ENCODE measurements at regions not wholly inside any gene's neighbourhood (a gene's known extent, or its start where the extent isn't known, plus 50 kb on each side); places are given as distances from the start of the nearest gene placed in this dataset.

DNA sequence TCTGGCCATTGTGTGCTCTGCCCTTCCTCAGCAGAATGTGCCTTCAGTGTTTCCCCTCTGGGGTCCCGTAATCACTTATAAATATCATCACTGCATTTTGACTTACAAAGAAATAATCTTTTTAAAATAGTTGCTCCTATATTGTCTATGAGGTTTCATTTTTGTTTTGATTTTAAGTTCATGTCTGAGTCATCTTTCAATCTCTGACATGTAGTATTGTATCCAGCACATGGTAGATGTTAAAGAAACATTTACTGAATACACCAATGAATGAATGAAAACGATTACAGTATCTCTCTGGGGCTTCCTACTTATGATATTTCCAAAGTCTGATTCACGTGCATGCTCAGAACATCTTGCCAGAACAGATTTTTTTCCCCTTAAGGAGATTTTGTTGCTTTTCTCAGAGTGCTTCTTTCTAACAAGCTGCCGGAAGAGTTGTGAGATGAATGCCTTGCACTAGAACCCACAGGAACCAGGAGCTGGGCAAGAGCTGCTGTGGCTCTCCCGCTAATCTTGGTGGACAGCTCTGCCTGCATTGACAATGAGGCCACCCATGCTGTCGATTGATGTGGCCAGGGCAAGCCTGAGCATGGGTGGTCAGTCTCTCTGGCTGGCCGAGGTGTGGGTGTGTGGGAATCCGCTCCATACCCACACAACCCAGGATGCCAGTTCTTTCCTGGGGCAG, 199.4 kb downstream of the CYRIA start:
- no peak overlapping the region for H3K9ac ChIP-seq
- no peaks in the 10 kb centered on the region for H3K79me2 ChIP-seq
- no peak overlapping the region for H3K27ac ChIP-seq
- no peaks in the 10 kb centered on the region for H3K36me3 ChIP-seq (ENCODE audit: control insufficient read depth, insufficient read depth, low read length)
- H3K4me2 ChIP-seq (ENCODE audit: low read length) = no peak overlapping the region
- no peak overlapping the region for H3K4me3 ChIP-seq (ENCODE audit: low read depth, low read length)
- H3K9me3 ChIP-seq (ENCODE audit: control insufficient read depth, low read length) = no peaks in the 10 kb centered on the region
- H3K27me3 ChIP-seq (ENCODE audit: control insufficient read depth, insufficient read depth, low read length) = no peaks in the 10 kb centered on the region
- H2AFZ ChIP-seq = no peak overlapping the region
- no peaks in the 10 kb centered on the region for H3K4me1 ChIP-seq
- TF ChIP-seq, protein P1, sequence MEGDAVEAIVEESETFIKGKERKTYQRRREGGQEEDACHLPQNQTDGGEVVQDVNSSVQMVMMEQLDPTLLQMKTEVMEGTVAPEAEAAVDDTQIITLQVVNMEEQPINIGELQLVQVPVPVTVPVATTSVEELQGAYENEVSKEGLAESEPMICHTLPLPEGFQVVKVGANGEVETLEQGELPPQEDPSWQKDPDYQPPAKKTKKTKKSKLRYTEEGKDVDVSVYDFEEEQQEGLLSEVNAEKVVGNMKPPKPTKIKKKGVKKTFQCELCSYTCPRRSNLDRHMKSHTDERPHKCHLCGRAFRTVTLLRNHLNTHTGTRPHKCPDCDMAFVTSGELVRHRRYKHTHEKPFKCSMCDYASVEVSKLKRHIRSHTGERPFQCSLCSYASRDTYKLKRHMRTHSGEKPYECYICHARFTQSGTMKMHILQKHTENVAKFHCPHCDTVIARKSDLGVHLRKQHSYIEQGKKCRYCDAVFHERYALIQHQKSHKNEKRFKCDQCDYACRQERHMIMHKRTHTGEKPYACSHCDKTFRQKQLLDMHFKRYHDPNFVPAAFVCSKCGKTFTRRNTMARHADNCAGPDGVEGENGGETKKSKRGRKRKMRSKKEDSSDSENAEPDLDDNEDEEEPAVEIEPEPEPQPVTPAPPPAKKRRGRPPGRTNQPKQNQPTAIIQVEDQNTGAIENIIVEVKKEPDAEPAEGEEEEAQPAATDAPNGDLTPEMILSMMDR (IDR thresholded peaks at IDR 0.05) = no peak

DNA sequence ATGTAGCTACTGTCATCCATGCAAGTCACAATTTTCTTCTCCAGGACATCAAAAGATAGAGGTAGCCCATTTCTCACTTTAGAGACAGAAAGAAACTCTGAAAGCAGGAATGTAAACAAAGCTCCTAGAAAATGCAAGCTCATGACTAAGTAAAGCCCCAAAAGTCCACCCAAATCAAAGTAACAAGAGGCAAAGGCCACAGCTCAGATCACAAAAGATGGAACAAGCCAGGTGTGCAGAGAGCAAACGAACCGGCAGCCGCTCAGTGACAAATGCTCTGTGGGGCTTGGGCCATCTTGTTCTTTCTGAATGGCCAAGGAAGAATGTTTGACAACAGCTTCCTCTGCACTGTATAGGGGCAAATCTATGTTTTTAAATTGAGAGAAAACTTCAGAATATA, 201.0 kb downstream of the CYRIA start:
- Histone ChIP-seq H3K27ac (no peak overlapping the region), H3K4me3 (ENCODE audit: low read depth, low read length) (no peak overlapping the region), H3K9ac (no peak overlapping the region), H3K4me2 (ENCODE audit: low read length) (no peak overlapping the region), H3K9me3 (ENCODE audit: control insufficient read depth, low read length) (no peaks in the 10 kb centered on the region), H3K79me2 (no peaks in the 10 kb centered on the region), H3K27me3 (ENCODE audit: control insufficient read depth, insufficient read depth, low read length) (no peaks in the 10 kb centered on the region), H3K36me3 (ENCODE audit: control insufficient read depth, insufficient read depth, low read length) (no peaks in the 10 kb centered on the region), H3K4me1 (no peaks in the 10 kb centered on the region), H2AFZ (no peak overlapping the region)
- TF ChIP-seq, protein P1 (IDR thresholded peaks at IDR 0.05) = no peak

DNA sequence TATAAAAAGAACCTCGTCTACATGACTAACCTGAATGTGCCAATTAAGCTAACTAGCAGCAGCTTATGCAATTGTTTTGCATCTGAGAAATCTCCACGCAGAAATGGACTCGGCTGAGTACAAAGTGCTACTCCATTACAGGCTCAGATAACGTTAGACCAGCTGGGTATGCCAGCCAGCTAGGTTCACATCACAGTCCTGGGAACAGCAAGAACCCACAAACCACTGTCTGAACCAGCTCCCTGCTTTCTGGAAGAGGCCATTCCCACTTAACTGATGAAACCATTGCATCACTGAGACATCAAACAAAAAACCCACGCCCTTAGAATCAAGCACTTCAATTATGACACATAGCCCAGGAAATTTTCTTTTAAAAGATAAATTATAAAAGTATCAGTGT, 202.7 kb downstream of the CYRIA start:
- no peaks in the 10 kb centered on the region for H3K4me1 ChIP-seq
- H3K9me3 ChIP-seq (ENCODE audit: control insufficient read depth, low read length) = no peaks in the 10 kb centered on the region
- H3K36me3 ChIP-seq (ENCODE audit: control insufficient read depth, insufficient read depth, low read length) = no peaks in the 10 kb centered on the region
- H2AFZ ChIP-seq = no peak overlapping the region
- no peak overlapping the region for H3K27ac ChIP-seq
- H3K79me2 ChIP-seq = no peaks in the 10 kb centered on the region
- no peak overlapping the region for H3K9ac ChIP-seq
- H3K4me2 ChIP-seq (ENCODE audit: low read length) = no peak overlapping the region
- H3K27me3 ChIP-seq (ENCODE audit: control insufficient read depth, insufficient read depth, low read length) = no peaks in the 10 kb centered on the region
- TF ChIP-seq, protein P1 (IDR thresholded peaks at IDR 0.05) = no peak
- H3K4me3 ChIP-seq (ENCODE audit: low read depth, low read length) = no peak overlapping the region

DNA sequence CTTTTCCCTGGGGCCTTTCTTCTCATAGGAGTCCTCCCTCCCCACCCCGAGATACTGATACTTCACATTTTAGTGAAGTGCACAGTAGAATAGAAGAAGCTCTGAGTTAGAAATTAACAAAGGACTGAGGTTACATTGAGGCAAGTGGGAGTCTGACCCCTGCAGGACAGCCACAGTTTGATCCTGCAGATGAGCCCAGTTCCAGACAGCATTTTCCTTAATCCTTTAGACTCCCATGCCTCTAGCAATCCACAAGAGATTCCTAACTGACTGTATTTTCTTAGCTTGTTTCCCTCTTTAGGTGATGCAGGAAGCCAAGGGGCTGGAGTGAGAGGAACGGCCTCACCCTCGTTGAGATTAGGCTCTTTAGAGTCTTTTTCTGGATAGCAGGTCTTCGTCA, 204.0 kb downstream of the CYRIA start:
- Histone ChIP-seq H3K79me2 (no peaks in the 10 kb centered on the region), H3K4me2 (ENCODE audit: low read length) (no peak overlapping the region), H3K4me3 (ENCODE audit: low read depth, low read length) (no peak overlapping the region), H3K27ac (no peak overlapping the region), H3K4me1 (no peaks in the 10 kb centered on the region), H3K9ac (no peak overlapping the region), H2AFZ (no peak overlapping the region), H3K9me3 (ENCODE audit: control insufficient read depth, low read length) (no peaks in the 10 kb centered on the region), H3K36me3 (ENCODE audit: control insufficient read depth, insufficient read depth, low read length) (no peaks in the 10 kb centered on the region), H3K27me3 (ENCODE audit: control insufficient read depth, insufficient read depth, low read length) (no peaks in the 10 kb centered on the region)
- TF ChIP-seq, protein P1 (IDR thresholded peaks at IDR 0.05) = no peak

DNA sequence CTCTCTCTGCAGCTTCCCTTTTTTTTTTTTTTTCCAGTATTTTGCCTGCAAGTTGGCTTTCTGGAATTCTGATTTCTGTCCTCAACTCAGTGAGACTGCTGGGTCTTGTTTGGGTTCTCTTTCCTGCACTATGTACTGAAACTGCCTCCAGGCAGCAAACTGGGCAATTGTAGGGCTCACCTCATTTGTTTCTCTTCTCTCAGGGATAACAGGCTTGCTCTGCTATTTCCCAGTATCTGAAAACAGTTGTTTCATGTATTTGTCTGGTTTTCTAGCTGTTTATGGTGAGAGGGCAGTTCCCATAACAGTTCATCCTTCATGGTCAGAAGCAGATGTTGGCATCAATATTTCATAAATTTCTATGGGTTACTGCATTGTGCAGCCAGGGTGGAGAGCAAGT, 206.0 kb downstream of the CYRIA start:
- no peaks in the 10 kb centered on the region for H3K9me3 ChIP-seq (ENCODE audit: control insufficient read depth, low read length)
- no peaks in the 10 kb centered on the region for H3K27me3 ChIP-seq (ENCODE audit: control insufficient read depth, insufficient read depth, low read length)
- no peaks in the 10 kb centered on the region for H3K79me2 ChIP-seq
- no peak overlapping the region for H3K9ac ChIP-seq
- H3K4me2 ChIP-seq (ENCODE audit: low read length) = no peak overlapping the region
- no peak overlapping the region for H3K27ac ChIP-seq
- H2AFZ ChIP-seq = no peak overlapping the region
- TF ChIP-seq, protein P1 (IDR thresholded peaks at IDR 0.05) = no peak
- no peaks in the 10 kb centered on the region for H3K36me3 ChIP-seq (ENCODE audit: control insufficient read depth, insufficient read depth, low read length)
- H3K4me3 ChIP-seq (ENCODE audit: low read depth, low read length) = no peak overlapping the region
- no peaks in the 10 kb centered on the region for H3K4me1 ChIP-seq
